ENCODE measurements at regions not wholly inside any gene's neighbourhood (a gene's known extent, or its start where the extent isn't known, plus 50 kb on each side); places are given as distances from the start of the nearest gene placed in this dataset.

DNA sequence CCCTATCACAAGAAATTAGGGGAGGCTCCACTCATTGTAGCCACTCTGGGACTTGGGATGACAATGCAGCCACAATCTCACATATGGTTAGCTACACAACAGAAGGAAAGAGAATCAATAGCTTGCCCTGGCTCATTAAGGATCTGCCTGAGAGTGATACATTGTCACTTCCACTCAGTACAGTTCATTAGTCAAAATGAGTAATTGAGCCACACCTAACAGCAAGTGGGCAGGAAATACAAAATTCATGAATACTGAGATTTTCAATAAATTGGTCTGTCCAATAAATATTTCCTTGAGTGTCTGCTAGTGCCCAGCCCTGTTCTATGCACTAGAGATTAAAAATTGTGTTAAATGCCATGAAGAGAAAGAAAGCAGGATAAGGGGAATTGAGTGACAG, 231.3 kb upstream of the NR4A3 start:
- no peak for DNase-seq (ENCODE audit: low spot score)

DNA sequence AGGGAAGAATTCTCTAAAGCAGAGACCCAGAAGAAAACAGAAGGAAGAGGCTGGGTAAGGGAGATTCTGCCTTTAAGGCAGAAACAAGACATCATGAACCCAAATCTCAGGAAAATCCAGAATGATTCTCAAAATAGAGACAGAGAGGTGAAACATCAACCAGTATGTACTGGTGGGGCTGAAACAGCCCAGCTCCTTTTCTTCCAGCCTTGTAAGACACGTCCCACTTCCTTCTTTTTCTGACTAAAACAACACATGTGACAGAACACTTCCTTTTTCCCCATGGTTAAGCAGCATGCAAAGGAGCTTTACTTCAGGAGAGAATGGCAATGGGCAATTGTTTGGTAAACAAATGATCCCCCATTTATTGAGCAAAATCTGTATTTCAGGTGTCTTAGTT, 230.8 kb upstream of the NR4A3 start:
- peak; percentile 51 for DNase-seq (ENCODE audit: low spot score)

DNA sequence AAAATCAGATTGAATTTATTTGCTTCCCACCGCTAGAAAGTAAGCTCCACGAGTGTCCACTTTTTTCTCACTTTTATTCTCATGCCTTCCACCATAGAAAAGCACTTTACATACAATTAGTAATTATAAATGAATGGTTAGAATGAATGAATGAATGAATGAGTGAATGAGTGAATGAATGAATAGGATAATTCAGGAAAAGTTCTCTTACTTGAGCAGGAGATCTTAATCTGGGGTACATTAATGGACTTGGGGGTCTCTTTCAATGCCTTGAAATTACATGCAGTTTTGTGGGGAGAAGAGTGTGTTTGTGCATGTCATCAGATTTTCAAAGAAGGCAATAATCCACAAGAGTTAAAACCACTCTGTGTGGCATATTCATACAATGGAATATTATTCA, 229.9 kb upstream of the NR4A3 start:
- no peak for DNase-seq (ENCODE audit: low spot score)

DNA sequence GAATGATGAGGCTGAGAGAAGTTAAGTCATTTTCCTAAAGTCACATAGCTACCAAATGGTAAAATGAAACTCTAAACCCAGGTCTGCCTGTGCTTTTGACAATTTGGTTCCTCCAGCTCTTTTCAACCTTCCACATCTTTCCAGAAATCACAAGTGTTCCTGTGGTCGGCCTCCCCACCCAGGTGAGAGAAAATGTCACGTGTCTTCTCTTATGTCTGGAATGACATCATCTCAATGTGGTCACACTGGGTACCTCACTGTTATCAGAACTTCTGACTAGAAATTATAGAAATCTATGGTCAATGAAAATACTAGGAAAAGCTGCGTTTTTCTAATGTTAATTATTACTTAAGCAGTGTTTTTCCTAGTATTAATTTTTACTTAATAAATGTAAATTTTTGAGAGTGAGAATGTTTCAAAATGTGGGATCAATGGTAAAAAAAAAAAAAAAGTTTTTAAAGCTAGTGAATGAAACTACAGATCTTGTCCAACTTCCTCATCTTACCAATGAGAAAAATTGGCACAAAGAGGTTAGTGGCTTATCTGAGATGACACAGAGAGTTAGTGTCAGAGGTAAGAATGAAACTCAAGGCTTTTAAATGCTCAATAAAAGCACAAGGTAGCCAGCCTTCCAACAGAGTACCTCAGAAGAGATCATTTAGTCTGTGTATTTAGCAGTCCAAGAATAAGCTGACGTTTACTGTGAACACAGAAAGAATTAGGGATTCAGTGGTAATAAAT, 228.7 kb upstream of the NR4A3 start:
- no peak for DNase-seq (ENCODE audit: low spot score)

DNA sequence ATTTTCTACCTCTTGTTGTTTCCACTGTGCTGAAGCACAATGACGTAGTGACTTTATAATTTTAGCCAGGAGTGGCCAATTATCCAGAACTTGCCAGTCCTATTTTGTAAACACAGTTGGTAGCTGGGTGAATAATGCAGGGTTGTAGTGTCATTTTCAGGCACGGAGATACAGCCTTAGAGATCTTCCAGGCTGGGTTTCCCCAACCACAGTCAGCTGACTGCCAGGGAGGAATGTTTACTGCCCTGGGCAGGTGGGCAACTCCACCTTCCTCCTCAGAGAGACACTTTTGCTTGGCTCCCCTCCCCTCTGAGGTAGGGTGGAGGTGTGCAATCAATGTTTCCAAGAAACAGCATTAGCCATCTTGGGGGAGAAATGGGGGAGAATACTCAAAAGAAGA, 228.1 kb upstream of the NR4A3 start:
- DNase-seq (ENCODE audit: low spot score) = no peak

DNA sequence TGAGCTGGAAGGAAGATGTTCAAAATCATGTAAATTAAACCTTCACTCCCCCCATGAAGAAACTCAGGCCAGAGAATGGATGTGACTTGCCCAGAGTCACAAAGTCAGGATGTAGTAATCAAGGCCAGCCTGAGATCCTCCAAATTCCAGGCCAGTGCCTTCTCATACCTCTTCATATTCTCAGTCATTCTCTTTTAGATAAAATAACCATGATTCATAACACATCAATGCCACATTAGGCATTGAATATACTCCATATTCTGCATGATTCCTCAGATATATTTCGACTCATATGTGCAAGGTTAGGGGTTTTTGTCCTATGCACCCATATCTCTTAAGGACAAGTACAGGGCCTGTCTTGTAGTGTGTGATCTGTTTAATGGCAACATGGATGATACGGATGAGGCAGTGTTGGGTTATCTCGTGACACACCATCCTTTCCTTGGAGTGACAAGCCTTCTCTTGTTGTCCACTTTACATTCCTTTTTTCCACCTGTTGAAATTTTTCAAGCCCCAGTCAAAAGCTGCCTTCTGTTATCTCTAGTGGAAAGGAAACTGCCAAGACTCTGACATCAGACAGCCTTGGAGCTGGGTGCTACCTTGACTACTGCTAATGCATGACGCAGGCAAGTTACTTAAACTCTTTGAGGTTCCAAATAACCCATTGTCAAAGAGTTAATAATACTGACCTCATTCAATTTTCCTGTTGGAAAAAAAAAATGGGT, 227.5 kb upstream of the NR4A3 start:
- DNase-seq (ENCODE audit: low spot score) = no peak

DNA sequence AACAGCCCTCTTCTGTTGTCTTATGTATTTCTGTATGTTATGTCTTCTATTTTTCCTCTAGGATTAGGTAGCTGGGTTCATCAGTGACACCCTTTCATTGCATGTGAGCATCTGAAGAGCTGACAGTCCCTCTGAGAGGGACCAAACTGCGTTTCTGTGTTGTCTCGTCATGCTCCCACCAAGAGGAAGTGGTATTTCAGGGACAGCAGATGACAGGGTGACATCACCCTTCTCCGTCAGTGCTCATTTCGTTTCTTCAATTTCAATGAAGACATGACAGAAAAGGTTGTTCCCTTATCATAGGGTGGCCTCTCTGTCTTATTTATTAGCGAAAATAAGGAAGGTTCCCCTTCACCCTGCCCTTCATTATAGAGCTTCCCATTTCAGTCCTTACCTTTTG, 225.9 kb upstream of the NR4A3 start:
- peak; percentile 22 for DNase-seq (ENCODE audit: low spot score)

DNA sequence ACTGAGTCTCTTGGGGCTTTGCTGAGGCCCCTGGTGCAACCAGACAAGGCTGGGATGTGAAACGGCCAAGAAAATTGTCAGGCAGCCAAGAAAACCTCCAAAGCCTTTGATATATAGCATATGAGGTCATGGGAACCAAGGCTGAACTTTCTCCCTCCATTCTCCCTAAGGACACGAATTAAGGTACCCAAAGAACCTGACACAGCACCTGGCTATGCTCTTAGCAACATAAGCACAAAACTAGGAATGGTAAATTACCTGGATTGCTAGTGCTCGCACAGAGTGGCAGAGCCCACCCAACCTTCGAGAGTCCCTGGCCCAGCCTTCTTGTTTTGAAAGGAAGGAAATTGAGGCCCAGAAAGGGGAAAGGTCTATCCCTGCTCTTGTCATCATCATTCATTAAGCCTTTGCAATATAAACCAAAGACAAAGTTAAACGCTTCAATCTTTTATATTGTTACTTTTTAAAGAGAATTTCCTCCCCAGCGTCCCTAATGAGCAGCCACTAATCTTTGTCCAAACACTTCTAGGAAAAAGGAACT, 220.0 kb upstream of the NR4A3 start:
- DNase-seq (ENCODE audit: low spot score) = no peak

DNA sequence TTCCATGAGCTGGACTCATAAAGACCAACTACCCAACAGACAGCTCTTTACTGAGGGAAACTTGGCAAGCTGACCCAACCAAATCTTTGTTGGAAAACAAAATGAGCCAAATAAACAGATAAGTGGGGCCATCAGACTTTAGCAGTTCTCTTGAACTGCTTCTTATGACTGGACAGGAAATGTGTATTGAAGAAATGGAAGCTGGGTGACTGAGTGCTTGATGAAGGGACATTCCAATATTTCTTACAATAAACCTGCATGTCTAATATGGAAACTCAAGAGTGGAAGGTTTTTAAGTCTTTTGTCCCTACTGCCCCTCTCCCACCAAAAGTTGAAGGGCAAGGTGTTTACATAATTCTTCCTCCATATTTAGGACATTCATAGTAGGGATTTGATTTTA, 218.8 kb upstream of the NR4A3 start:
- DNase-seq (ENCODE audit: low spot score) = no peak

DNA sequence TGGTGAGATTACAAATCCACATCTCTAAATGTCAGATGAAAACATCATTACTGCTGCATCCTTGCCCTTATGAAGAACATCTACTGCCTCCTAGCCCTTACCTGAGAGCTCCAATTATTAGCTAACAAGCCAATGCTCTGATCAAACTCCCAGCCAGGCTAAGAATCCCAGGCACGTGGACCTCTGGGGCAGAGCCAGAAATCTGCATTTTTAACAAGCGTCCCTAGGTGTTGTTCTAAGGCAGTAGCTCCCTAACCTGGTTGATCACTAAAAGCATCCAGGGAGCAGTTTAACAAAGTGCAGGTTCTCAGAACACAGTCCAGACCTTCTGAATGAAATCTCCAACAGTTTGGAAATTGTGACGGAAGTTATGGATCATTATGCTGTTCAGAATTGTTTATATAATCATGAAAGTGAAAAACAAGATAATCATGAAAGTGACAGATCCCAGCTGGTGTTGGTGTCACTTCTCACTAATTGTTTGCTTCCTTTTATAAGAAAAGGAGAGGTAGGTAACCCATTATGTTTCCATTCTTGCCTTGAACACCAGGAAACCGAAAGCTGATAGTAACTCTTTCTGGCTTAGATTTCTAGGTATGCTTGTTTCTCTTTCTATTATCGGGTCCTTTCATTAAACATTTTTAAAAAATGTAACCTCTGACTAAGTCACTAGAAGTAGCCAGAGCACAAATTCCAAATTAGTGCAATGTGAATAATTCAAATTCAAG, 216.5 kb upstream of the NR4A3 start:
- DNase-seq (ENCODE audit: low spot score) = no peak

DNA sequence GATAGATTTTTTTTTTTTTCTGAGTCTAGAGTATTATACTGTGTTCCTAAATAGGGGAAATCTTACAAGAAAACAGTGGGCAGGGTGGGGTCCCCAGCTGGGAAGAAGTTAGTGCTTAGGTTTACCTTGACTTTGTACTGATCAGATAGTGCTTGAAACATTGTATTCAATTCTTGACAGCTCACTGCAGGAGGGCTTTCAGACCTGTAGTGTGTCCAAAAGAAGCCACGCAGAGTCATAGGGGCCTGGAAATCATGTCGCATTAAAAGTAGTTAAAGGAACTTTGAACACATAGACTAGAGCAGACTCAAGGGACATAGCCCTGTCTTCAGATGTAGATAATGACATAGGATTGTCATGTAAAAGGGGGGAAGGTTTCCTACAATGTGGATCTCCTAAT, 215.4 kb upstream of the NR4A3 start:
- no peak for DNase-seq (ENCODE audit: low spot score)

DNA sequence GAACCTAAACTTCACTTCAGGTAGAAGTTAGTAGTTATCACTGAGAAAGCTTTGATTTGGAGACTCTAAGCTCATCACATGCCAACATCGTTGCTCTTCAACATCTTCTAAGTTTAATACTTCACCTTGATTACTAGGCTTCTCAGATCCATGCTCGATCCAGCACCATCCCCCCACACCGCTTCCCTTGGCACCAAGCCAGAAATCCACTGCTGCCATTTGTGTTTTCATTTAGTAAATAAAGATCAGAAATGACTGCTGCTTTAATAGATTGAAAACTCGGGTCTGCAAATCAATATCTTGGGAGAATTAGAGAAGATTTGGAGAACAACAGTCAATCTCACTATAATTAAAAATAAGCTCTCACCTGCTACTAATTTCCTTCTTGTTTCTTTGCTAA, 214.7 kb upstream of the NR4A3 start:
- DNase-seq (ENCODE audit: low spot score) = no peak

DNA sequence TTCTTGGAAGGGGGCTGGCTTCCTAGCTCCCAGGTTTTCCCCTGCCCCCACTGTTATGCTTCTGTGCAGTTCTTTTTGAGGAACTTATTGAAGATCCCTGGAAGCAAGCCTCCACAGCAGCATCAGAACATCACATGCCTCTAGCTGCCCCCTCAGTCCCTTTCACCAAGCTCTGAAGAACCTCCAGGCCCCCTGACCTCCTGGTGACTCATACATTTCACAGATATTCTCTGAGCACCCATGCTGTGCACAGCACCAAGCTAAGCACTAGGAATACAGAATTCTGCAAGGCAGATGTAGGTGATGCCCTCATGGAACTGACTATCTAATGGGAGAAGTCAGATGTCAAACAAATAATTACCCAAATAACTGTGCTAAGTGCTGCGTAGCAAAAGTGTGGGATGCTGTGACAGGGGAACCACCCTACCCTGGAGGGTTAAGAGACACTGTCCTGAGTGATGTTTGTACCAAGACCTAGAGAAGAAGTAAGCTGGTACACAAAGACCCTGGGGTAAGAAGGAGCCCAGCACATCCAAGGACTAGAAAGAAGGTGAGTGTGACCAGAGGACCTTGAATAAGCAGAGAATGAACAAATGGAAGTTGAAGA, 213.7 kb upstream of the NR4A3 start:
- no peak for DNase-seq (ENCODE audit: low spot score)

DNA sequence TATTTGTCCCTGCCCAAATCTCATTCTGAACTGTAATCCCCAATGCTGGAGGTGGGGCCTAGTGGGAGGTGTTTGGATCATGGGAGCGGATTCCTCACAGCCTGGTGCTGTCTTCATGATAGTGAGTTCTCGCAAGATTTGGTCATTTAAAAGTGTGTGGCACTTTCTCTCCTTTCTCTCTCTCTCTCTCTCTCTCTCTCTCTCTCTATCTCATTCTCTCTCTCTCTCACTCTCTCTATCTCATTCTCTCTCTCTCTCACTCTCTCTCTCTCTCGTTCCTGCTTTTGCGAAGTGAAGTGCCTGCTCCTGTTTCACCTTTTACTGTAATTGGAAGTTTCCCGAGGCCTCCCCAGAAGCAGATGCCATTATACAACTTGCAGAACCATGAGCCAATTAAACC, 207.3 kb upstream of the NR4A3 start:
- DNase-seq (ENCODE audit: low spot score) = no peak

DNA sequence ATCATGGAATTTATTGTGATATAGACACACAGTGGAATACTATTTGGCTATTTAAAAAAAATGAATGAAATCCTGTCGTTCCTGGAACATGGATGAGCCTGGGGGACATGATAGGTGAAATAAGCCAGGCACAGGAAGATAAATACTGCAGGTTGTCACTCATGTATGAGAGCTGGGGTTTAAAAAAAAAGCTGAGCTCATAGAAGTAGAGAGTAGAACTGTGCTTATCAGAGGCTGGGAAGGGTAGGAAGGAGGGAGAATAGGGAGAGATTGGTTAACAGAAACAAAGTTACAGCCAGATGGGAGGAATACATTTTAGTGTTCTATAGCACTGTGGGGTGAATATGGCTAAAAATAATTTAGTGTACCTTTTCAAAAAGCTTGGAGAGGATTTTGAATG, 200.6 kb upstream of the NR4A3 start:
- no peak for DNase-seq (ENCODE audit: low spot score)

DNA sequence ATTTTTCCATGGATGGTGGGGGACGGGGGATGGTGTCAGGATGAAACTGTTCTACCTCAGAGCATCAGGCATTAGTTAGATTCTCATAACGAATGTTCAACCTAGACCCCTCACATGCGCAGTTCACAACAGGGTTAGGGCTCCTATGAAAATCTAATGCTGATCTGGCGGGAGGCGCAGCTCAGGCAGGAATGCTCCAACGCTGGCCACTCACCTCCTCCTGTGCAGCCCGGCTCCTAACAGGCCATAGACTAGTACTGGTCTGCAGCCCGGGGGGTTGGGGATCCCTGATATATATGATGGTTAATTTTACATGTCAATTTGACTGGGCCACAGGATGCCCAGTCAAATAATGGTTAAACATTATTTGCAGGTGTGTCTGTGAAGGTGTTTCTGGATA, 199.0 kb upstream of the NR4A3 start:
- no peak for DNase-seq (ENCODE audit: low spot score)

DNA sequence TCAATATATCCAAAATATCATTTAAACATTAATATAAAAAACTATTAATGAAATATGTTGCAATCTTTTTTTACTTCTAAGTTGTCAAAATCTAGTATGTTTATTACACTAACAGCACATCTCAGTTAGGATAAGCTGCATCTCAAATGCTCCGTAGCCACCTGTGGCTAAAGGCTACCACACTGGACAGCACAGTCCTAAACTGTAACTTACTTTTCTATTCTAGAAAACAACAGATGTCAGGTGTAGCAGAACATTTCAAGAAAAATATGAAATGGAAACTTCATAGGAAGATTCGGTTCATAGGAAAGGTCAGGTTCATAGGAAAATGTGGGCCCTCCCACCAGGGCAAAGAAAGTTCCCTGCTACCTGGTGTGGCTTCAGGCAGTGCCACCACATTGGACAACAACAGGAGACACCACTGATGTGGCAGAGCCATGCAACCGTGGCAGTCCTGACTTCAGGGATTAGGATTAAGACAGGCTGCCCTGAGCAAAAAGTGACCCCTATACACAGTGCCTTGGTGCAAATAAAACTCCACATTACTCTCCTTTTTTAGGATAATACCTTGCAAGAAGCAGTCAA, 197.8 kb upstream of the NR4A3 start:
- no peak for DNase-seq (ENCODE audit: low spot score)

DNA sequence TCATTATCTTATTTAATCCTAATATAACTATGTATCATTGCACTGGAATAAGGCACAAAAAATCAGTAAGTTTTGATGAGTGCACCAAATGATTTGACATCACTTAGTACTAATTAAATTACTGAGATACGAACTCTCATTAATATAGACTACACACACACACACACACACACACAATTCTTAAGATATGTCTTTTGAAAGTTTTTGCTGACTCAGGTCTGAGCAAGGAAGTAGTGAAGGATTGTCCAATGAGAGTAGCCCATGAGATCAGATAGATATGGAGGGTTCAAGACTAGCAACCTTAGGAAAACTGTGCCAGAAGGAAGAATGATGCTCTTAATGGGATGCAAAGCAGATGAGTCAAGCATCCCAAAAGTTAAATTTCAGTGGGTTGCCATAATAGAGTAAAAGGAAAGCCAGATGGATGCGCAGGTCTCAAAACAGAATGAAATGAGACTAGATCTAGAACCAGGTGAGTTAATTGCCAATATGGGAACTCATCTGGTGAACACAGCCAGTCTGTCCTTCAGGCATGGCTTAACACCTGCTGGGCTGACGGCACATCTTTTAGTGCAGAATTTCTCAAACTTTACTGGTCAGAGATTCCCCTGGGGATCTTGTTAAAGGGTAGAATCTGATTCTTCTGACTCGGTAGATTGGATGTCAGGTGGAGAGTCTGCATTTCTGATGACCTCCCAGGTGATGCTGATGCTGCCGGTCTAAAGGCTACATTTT, 197.0 kb upstream of the NR4A3 start:
- DNase-seq (ENCODE audit: low spot score) = no peak

DNA sequence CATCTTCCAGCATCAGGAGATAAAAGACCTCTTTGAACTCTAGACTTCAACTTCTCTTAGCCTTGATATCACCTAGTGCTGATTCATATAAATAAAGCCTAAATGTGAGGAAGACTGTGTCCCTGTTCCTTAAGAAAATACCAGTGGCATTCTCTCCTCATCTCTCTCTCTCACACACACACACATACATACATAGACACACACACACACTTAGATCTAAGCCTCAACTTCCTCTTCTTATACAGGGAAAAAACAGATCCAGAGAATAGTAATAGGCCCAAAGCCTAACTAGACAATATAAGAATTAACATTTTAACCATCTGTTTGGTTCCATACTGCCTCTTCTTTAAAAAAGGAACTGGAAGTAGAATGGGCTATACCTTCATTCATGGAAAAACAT, 195.3 kb upstream of the NR4A3 start:
- no peak for DNase-seq (ENCODE audit: low spot score)

DNA sequence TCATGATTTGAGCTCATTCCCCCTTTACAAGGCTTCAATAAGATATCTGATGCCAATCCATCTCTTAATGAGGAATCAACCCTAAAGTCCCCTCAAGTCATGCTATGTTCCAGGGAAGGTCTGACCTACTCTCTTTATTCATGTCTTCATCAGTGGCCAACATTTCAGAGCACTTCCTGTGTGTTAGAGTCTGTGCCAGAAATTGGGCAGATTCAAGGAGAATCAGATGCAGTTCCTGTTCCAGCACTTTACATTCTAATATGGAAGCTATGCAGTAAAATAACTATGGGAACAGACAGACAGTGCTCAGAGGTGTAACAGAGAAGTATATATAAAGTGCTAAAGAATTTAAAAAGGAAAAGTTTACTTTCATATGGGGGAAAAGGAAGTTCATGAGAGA, 193.4 kb upstream of the NR4A3 start:
- no peak for DNase-seq (ENCODE audit: low spot score)

DNA sequence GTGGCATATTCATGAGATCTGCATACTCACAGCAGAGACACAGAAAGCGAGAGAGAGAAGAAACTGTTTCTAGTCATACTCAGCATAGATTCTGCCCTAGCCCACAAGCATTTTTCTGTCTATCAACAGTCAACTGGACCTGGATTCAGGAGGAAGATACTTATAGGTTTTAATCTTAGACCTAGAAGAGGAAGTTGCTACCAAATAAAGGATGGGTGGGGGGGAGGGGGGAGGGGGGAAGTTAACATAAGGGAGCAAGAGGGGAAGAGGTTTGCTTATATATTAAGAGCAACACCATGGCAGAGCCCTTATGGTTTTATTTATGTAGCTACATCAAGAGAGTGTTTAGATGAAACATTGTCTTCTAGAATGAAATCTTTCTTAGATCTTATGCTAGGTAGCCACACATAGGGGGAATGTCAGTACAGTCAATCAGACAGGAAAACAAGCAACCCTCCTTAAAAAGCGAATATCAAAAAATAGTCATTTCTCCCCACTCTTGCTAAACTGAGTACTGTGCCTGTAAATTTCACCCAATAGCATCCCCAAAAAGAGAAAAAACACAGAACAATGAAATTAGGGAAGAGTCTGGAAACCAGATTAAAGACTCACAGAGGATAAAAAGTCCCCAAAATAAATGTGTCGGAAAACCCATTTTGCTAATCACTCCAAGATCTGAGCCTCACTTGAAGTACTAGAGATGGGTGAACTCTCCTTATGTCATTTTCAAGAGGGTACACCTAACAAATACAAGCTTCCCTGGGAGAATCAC, 192.7 kb upstream of the NR4A3 start:
- DNase-seq (ENCODE audit: low spot score) = no peak

All from Ammon's horn (tissue), 1 donor.